Middle frontal gyrus (tissue), 1 donor: ENCODE measurements at regions not wholly inside any gene's neighbourhood (a gene's known extent, or its start where the extent isn't known, plus 50 kb on each side); places are given as distances from the start of the nearest gene placed in this dataset.

Source experiments
- DNase-seq: peaks from one replicate; pipeline ENCODE4 v3.0.0-alpha.2; 2015; ENCODE audit warnings: low spot score; ENCODE audit errors: extremely low spot score

- DNase-seq, result no peak
These were observed 53.9 kb upstream of the NFE2L3 start for GRCh38 chr7:26097837-26098668.

DNA sequence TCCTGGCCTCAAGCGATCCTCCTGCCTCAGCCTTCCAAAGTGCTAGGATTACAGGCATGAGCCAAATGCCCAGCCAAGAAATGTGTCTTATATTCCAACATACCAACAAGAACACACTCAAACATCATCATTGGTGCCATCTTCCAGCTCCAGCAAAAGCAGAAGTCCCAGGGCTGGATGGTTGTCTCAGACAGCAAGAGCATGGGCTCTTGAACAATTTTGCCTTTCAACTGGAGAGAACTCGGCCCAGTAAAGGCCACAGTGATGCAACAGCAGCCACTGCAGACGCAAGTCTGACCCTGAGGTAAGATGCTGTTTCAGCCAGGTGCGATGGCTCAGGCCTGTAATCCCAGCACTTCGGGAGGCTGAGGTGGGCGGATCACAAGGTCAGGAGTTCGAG lies 52.8 kb upstream of the NFE2L3 start:
- no peak for DNase-seq

DNA sequence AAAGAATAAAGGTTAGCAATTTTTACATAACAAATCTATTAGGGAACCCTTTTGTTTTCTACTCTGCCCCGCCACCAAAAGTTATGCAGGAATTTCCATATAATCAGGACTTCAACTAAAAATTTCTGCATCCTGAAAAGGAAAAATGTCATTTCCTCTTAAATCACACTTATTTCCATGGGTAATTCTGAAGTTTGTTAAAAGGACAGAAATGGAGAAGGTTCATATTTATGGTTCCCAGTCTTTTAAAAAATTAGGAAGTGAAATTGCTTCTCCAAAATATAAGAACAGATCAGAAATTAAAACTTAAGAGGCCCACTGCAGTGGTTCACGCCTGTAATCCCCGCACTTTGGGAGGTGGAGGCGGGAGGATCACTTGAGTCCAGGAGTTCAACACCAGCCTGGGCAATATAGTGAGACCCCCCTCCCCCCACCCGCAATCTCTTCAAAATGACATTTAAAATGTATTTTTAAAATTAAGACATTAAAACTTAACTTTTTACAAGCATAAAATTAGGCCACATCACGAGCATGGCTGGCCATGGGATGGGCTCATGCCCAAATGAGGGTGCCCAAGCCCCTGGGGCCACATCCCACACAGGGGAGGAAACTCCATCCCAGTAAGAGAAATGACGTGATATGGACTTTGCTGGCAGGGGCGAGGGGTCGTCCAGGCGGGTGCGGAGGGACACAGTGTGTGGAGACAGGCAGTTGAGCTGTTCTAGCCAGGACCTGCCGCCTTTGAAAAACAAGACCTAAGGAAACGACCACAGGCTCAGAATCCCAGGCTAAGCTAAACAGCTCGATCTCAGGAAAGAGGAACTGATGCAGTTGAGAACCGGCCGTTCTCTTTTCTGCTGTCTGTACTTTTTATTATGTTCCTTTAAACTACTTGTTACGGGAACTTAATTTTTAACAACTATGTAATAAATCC lies 51.3 kb upstream of the NFE2L3 start:
- no peak for DNase-seq

GRCh38 chr7:26101361-26102151 lies 50.4 kb upstream of the NFE2L3 start:
- no peak for DNase-seq

GRCh38 chr7:26102176-26102575 lies 49.8 kb upstream of the NFE2L3 start:
- DNase-seq, result no peak
